Tibial artery (tissue), 4 donors: ENCODE measurements at regions not wholly inside any gene's neighbourhood (a gene's known extent, or its start where the extent isn't known, plus 50 kb on each side); places are given as distances from the start of the nearest gene placed in this dataset.

Experiments
- DNase-seq, 2 donors: peaks; one replicate each; pipeline ENCODE4 v3.0.0-alpha.2; 2019
- H3K27ac ChIP-seq, 2 donors: fragments of 200-600 bp; sonication (generic) in 1 of 2; 1 replicate in 1 of 2; 2 replicates in 1 of 2; pipeline ENCODE4 v1.5.1; 2018 to 2019; ENCODE audit warnings: mild to moderate bottlenecking in 1 of 2
- H3K27me3 ChIP-seq, 2 donors: fragments of 200-600 bp; sonication (generic) in 1 of 2; one replicate each; pipeline versions ENCODE4 v1.5.1 to v1.6.0; 2016 to 2019
- H3K36me3 ChIP-seq, 3 donors: fragments of 200-600 bp; sonication (generic) in 2 of 3; one replicate each; pipeline ENCODE4 v1.5.1; 2016 to 2019; ENCODE audit warnings: mild to moderate bottlenecking in 2 of 3
- H3K4me1 ChIP-seq, 4 donors: fragments of 200-600 bp; sonication (generic) in 2 of 4; 1 replicate in 3 of 4; 2 replicates in 1 of 4; pipeline ENCODE4 v1.5.1; 2016 to 2019
- H3K4me3 ChIP-seq, 2 donors: fragments of 200-600 bp; sonication (generic) in 1 of 2; 1 replicate in 1 of 2; 2 replicates in 1 of 2; pipeline ENCODE4 v1.5.1; 2018 to 2019; ENCODE audit warnings: mild to moderate bottlenecking in 2 of 2
- H3K9me3 ChIP-seq, 3 donors: fragments of 200-600 bp; sonication (generic) in 1 of 3; one replicate each; pipeline ENCODE4 v1.5.1; 2016 to 2019
- CTCF ChIP-seq, 2 experiments: fragments of 200-600 bp in 1 of 2; fragments of 450-650 bp in 1 of 2; IDR thresholded peaks; one replicate each; pipeline ENCODE4 v1.5.1; 2017 to 2019; ENCODE audit warnings: antibody characterized with exemption in 2 of 2, mild to moderate bottlenecking in 1 of 2, moderate library complexity in 1 of 2
- intact Hi-C: fragments of 100-400 bp; cut with DNase I; formaldehyde crosslinking; loops from one replicate; pipeline ENCODE4 v1.15.0; 2023; ENCODE audit warnings: low total_unique reads

DNA sequence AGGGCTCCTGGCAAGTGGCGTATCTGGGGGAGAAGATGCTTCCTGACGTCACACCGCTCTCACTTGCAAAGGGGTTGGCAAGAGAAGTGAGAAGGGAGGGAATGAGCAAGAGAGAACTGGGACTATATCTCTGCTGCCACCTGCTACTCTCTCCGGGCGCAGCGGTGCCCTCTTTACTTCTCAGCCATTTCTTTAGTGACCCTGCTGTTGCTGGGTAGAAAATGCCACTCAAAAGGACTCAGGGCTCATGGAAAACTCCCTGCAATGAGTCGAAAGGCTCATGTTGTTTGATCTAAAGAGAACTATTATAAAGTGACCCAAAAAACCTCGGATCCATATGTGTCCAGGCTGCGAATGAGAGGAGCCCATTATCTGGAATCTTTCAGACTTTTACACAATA, 401.8 kb downstream of the SAMD5 start:
- H3K27me3 ChIP-seq = no peaks in the 10 kb centered on the region
- H3K4me3 ChIP-seq = no peak overlapping the region
- no peaks in the 10 kb centered on the region for H3K9me3 ChIP-seq
- no peak overlapping the region for H3K27ac ChIP-seq
- TF ChIP-seq CTCF (IDR thresholded peaks at IDR 0.05) = no peak
- DNase-seq = no peak
- no peaks in the 10 kb centered on the region for H3K36me3 ChIP-seq
- intact Hi-C loops = no loop called here
- H3K4me1 ChIP-seq = no peaks in the 10 kb centered on the region

DNA sequence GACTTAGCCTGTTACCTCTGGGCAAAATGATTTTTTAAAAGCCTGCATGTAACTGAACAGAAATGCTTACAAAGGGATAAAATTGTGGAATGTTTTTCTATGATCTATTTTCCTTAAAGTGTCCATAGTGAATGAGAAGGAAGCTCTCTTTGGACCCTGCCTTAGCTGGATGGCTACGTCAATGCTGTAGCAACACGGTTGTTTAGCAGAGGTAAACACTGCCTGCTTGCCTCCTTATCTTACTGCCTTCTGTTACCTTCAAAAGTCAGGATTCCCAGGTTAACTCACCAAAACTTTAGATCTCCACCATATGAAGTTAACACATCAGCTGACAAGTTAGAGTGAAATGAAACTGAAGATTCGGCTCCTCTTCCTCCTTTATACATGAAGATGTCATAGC, 402.6 kb downstream of the SAMD5 start:
- H3K36me3 ChIP-seq = no peaks in the 10 kb centered on the region
- no peak overlapping the region for H3K4me3 ChIP-seq
- TF ChIP-seq CTCF (IDR thresholded peaks at IDR 0.05) = no peak
- DNase-seq = no peak
- H3K27me3 ChIP-seq = no peaks in the 10 kb centered on the region
- no peak overlapping the region for H3K27ac ChIP-seq
- intact Hi-C loops = no loop called here
- H3K4me1 ChIP-seq = no peaks in the 10 kb centered on the region
- no peaks in the 10 kb centered on the region for H3K9me3 ChIP-seq

DNA sequence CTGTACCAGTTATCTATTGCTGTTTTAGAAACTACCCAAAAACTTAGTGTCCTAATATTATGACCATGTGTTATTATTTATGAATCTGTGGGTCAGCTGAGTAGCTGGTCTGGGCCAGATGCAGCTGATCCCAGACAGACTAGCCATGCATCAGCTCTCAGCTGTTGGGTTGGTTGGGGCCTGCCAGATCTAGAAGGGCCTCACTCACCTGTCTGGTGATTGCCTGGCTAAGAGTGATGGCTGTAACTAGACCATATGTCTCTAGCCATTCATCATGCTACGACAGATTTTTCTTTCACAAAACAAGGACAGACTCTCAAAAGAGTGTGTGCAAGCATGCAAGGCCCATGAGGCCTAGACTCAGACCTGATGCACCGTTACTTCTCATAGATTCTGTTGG, 403.2 kb downstream of the SAMD5 start:
- Histone ChIP-seq H3K27me3 (no peaks in the 10 kb centered on the region), H3K4me3 (no peak overlapping the region), H3K36me3 (no peaks in the 10 kb centered on the region), H3K27ac (no peak overlapping the region), H3K9me3 (no peaks in the 10 kb centered on the region), H3K4me1 (no peaks in the 10 kb centered on the region)
- no peak for TF ChIP-seq CTCF (IDR thresholded peaks at IDR 0.05)
- DNase-seq = no peak
- intact Hi-C loops = no loop called here

DNA sequence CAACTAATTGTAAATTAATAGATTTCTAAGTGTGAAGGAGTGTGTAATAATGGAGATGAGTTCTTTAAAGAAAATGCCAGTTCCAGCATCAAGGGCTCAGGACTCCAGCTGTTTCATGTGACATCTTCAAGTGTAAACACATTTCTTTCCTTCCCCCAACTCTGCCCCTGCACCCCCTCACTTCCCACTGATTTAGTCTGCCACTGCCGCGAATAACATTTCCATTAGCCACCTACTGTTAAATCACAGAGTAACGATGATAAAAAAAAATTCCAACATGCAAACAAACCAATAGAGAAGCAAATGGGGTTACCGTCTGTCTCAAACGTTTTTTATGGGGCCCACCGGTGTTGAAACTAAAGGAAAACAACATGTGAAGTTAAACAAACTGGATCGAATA, 414.3 kb downstream of the SAMD5 start:
- Histone ChIP-seq H3K4me1 (no peaks in the 10 kb centered on the region), H3K36me3 (no peaks in the 10 kb centered on the region), H3K9me3 (peaks cover 0 to 10% (median 0%) of the 10 kb centered on the region in 3 donors), H3K27me3 (no peaks in the 10 kb centered on the region), H3K4me3 (no peak overlapping the region), H3K27ac (no peak overlapping the region)
- intact Hi-C loops = no loop called here
- no peak for DNase-seq
- TF ChIP-seq CTCF (IDR thresholded peaks at IDR 0.05) = no peak

GRCh38 chr6:147924598-147924997, 416.1 kb downstream of the SAMD5 start:
- no peak for DNase-seq
- Histone ChIP-seq H3K27ac (no peak overlapping the region), H3K27me3 (no peaks in the 10 kb centered on the region), H3K4me1 (no peaks in the 10 kb centered on the region), H3K36me3 (no peaks in the 10 kb centered on the region), H3K4me3 (no peak overlapping the region), H3K9me3 (peaks cover 0 to 10% (median 0%) of the 10 kb centered on the region in 3 donors)
- intact Hi-C loops = no loop called here
- TF ChIP-seq CTCF (IDR thresholded peaks at IDR 0.05) = no peak

DNA sequence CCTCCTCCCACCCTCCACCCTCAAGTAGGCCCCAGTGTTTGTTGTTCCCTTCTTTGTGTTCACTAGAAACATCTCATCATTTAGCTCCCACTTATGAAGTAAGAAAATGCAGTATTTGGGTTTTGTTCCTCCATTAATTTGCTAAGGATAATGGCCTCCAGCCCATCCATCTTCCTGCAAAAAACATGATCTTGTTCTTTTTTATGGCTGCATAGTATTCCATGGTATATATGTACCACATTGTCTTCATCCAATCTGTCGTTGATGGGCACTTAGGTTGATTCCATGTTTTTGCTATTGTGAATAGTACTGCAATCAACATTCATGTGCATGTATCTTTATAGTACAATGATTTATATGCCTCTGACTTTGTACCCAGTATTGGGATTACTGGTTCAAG, 416.8 kb upstream of the SASH1 start:
- Histone ChIP-seq H3K27ac (no peak overlapping the region), H3K27me3 (no peaks in the 10 kb centered on the region), H3K36me3 (no peaks in the 10 kb centered on the region), H3K4me3 (no peak overlapping the region), H3K4me1 (no peaks in the 10 kb centered on the region), H3K9me3 (peaks cover 0 to 10% (median 0%) of the 10 kb centered on the region in 3 donors)
- no peak for TF ChIP-seq CTCF (IDR thresholded peaks at IDR 0.05)
- intact Hi-C loops = no loop called here
- DNase-seq = no peak
